ENCODE measurements at regions not wholly inside any gene's neighbourhood (a gene's known extent, or its start where the extent isn't known, plus 50 kb on each side); places are given as distances from the start of the nearest gene placed in this dataset.

GRCh38 chr2:146678516-146678915 lies 1166.3 kb upstream of the ACVR2A start:
- no peak for TF ChIP-seq POLR2A (IDR thresholded peaks at IDR 0.05)
- TF ChIP-seq POLR2AphosphoS5 (IDR thresholded peaks at IDR 0.05), result no peak
- no peak for TF ChIP-seq CTCF (IDR thresholded peaks at IDR 0.05)
